WTC11 (cell line): ENCODE measurements at regions not wholly inside any gene's neighbourhood (a gene's known extent, or its start where the extent isn't known, plus 50 kb on each side); places are given as distances from the start of the nearest gene placed in this dataset.

Experiments used
- CREM ChIP-seq: sonication (generic); formaldehyde crosslinking; IDR thresholded peaks from 2 replicates; pipeline ENCODE4 v1.8.1; 2022; ENCODE audit warnings: mild to moderate bottlenecking, missing genetic modification reagents, moderate library complexity
- NFYB ChIP-seq: sonication (generic); formaldehyde crosslinking; conservative IDR thresholded peaks from 2 replicates; pipeline ENCODE4 v1.8.0; 2022; ENCODE audit warnings: low read depth, missing genetic modification reagents
- NR2C2 ChIP-seq: sonication (generic); formaldehyde crosslinking; IDR thresholded peaks from 2 replicates; pipeline ENCODE4 v1.8.0; 2022; ENCODE audit warnings: mild to moderate bottlenecking, missing genetic modification reagents
- NR3C1 ChIP-seq: sonication (generic); formaldehyde crosslinking; conservative IDR thresholded peaks from 2 replicates; pipeline ENCODE4 v1.8.1; 2023; ENCODE audit warnings: low read depth, mild to moderate bottlenecking, missing genetic modification reagents
- RELA ChIP-seq: sonication (generic); formaldehyde crosslinking; IDR thresholded peaks from 2 replicates; pipeline ENCODE4 v1.8.1; 2022; ENCODE audit warnings: missing genetic modification reagents, mild to moderate bottlenecking, borderline replicate concordance
- TCF7 ChIP-seq: sonication (generic); formaldehyde crosslinking; IDR thresholded peaks from 2 replicates; pipeline ENCODE4 v1.8.0; 2022; ENCODE audit warnings: mild to moderate bottlenecking, low read depth, missing genetic modification reagents, moderate library complexity
- TEAD4 ChIP-seq: sonication (generic); formaldehyde crosslinking; IDR thresholded peaks from 2 replicates; pipeline ENCODE4 v1.8.0; 2022; ENCODE audit warnings: mild to moderate bottlenecking, missing genetic modification reagents
- ZNF232 ChIP-seq: sonication (generic); formaldehyde crosslinking; IDR thresholded peaks from 2 replicates; pipeline ENCODE4 v1.8.0; 2022; ENCODE audit warnings: mild to moderate bottlenecking, missing genetic modification reagents
- ZNF396 ChIP-seq: fragments of 250-450 bp; sonication (Bioruptor Pico); IDR thresholded peaks from 2 replicates; pipeline ENCODE4 v1.8.0; 2021; ENCODE audit warnings: mild to moderate bottlenecking, moderate library complexity, borderline replicate concordance
- TF ChIP-seq, protein P1 (sequence below): fragments of 200-600 bp; IDR thresholded peaks from 2 replicates; pipeline ENCODE4 v1.8.0; 2022; ENCODE audit warnings: antibody characterized with exemption
- TF ChIP-seq, protein P2 (sequence below): sonication (generic); formaldehyde crosslinking; IDR thresholded peaks from 2 replicates; pipeline ENCODE4 v1.8.0; 2022; ENCODE audit warnings: mild to moderate bottlenecking, missing genetic modification reagents
- TF ChIP-seq, protein P3 (sequence below): sonication (generic); formaldehyde crosslinking; IDR thresholded peaks from 2 replicates; pipeline ENCODE4 v1.8.1; 2023; ENCODE audit warnings: mild to moderate bottlenecking, missing genetic modification reagents, borderline replicate concordance
- TF ChIP-seq, protein P4 (sequence below): sonication (generic); formaldehyde crosslinking; IDR thresholded peaks from 2 replicates; pipeline ENCODE4 v1.8.1; 2023; ENCODE audit warnings: mild to moderate bottlenecking, missing genetic modification reagents, moderate library complexity

DNA sequence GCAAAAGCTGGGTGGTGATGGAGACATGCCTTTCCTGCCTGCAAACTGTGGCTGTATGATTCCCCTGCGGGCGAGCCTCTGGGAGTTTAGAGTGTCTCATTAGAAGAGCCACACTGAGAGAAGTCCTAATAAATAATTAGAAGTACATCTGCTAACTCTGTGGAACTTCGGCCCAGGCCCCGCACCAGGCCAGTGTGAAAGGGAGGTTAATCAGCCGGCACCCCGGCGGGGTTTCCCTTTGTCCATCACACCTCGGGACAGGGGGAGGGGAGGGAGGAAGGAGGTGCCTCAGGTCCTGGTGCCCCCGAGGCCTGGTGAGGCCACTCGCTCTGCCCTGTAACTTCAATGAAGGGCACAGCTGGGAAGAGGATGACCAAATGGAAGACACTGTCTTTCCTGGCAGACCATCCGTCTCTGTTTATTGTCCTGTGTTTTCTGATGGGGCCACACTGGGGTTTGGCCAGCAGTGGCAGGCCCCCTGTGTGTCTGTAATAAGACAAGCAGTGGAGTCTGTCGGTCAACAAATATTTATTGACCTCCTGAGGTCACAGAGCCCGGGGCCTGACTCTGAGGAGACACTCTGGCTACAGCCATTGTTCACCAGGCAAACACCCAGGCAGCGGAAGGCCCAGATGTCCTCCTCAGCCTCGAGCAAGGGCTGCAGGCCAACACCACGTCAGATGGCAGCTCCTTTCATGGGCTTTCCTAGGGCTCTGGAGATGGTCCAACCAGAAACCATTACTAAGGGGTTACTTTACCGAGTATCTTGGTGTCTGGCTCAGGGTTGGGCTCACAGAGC is 267.5 kb upstream of the RAB4A start:
- TF ChIP-seq NR2C2 (CRISPR knock-in tag) = no peak
- TF ChIP-seq, protein P1, sequence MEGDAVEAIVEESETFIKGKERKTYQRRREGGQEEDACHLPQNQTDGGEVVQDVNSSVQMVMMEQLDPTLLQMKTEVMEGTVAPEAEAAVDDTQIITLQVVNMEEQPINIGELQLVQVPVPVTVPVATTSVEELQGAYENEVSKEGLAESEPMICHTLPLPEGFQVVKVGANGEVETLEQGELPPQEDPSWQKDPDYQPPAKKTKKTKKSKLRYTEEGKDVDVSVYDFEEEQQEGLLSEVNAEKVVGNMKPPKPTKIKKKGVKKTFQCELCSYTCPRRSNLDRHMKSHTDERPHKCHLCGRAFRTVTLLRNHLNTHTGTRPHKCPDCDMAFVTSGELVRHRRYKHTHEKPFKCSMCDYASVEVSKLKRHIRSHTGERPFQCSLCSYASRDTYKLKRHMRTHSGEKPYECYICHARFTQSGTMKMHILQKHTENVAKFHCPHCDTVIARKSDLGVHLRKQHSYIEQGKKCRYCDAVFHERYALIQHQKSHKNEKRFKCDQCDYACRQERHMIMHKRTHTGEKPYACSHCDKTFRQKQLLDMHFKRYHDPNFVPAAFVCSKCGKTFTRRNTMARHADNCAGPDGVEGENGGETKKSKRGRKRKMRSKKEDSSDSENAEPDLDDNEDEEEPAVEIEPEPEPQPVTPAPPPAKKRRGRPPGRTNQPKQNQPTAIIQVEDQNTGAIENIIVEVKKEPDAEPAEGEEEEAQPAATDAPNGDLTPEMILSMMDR = no peak
- TF ChIP-seq, protein P2, sequence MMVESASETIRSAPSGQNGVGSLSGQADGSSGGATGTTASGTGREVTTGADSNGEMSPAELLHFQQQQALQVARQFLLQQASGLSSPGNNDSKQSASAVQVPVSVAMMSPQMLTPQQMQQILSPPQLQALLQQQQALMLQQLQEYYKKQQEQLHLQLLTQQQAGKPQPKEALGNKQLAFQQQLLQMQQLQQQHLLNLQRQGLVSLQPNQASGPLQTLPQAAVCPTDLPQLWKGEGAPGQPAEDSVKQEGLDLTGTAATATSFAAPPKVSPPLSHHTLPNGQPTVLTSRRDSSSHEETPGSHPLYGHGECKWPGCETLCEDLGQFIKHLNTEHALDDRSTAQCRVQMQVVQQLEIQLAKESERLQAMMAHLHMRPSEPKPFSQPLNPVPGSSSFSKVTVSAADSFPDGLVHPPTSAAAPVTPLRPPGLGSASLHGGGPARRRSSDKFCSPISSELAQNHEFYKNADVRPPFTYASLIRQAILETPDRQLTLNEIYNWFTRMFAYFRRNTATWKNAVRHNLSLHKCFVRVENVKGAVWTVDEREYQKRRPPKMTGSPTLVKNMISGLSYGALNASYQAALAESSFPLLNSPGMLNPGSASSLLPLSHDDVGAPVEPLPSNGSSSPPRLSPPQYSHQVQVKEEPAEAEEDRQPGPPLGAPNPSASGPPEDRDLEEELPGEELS (CRISPR knock-in tag) = no peak
- TF ChIP-seq NR3C1 (CRISPR knock-in tag) = no peak
- no peak for TF ChIP-seq TEAD4
- TF ChIP-seq RELA (CRISPR knock-in tag) = no peak
- no peak for TF ChIP-seq NFYB
- no peak for TF ChIP-seq ZNF396 (CRISPR knock-in tag)
- TF ChIP-seq, protein P3, sequence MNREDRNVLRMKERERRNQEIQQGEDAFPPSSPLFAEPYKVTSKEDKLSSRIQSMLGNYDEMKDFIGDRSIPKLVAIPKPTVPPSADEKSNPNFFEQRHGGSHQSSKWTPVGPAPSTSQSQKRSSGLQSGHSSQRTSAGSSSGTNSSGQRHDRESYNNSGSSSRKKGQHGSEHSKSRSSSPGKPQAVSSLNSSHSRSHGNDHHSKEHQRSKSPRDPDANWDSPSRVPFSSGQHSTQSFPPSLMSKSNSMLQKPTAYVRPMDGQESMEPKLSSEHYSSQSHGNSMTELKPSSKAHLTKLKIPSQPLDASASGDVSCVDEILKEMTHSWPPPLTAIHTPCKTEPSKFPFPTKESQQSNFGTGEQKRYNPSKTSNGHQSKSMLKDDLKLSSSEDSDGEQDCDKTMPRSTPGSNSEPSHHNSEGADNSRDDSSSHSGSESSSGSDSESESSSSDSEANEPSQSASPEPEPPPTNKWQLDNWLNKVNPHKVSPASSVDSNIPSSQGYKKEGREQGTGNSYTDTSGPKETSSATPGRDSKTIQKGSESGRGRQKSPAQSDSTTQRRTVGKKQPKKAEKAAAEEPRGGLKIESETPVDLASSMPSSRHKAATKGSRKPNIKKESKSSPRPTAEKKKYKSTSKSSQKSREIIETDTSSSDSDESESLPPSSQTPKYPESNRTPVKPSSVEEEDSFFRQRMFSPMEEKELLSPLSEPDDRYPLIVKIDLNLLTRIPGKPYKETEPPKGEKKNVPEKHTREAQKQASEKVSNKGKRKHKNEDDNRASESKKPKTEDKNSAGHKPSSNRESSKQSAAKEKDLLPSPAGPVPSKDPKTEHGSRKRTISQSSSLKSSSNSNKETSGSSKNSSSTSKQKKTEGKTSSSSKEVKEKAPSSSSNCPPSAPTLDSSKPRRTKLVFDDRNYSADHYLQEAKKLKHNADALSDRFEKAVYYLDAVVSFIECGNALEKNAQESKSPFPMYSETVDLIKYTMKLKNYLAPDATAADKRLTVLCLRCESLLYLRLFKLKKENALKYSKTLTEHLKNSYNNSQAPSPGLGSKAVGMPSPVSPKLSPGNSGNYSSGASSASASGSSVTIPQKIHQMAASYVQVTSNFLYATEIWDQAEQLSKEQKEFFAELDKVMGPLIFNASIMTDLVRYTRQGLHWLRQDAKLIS (CRISPR knock-in tag) = no peak
- TF ChIP-seq, protein P4, sequence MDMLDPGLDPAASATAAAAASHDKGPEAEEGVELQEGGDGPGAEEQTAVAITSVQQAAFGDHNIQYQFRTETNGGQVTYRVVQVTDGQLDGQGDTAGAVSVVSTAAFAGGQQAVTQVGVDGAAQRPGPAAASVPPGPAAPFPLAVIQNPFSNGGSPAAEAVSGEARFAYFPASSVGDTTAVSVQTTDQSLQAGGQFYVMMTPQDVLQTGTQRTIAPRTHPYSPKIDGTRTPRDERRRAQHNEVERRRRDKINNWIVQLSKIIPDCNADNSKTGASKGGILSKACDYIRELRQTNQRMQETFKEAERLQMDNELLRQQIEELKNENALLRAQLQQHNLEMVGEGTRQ (CRISPR knock-in tag) = no peak
- TF ChIP-seq CREM (CRISPR knock-in tag) = no peak
- no peak for TF ChIP-seq TCF7 (CRISPR knock-in tag)
- TF ChIP-seq ZNF232 (CRISPR knock-in tag) = no peak
